ENCODE measurements at regions not wholly inside any gene's neighbourhood (a gene's known extent, or its start where the extent isn't known, plus 50 kb on each side); places are given as distances from the start of the nearest gene placed in this dataset.

DNA sequence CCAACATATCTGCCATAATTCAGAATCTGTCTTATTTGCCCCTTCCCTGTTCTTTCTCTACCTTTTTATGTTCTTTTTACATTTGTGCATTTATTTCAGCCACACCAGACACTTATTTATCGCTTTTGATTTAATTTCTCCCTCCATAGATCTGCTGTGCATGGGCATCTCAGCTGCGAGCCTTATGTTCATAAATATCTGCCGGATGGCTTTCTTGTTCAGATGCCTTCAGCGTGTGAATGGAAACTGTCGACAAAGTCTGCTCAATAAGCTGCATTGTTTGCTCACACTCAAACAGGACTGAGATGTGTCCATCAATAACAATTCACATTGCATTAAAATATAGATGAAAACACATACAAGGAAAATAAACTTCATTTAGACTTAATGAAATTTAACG, 374.6 kb upstream of the FAT3 start:
- in situ Hi-C loops (cut with MboI; ENCODE audit: low sequenced_read_pairs) = no loop called here
- no peaks in the 10 kb centered on the region for H3K4me1 ChIP-seq

GRCh38 chr11:91846649-91847048, 378.0 kb upstream of the FAT3 start:
- Histone ChIP-seq H3K4me3 (no peak overlapping the region), H3K9me3 (no peaks in the 10 kb centered on the region), H3K27me3 (ENCODE audit: low read depth) (no peaks in the 10 kb centered on the region), H3K4me1 (no peaks in the 10 kb centered on the region), H3K36me3 (replicated peaks) (no peaks in the 10 kb centered on the region)
- in situ Hi-C loops (cut with MboI; ENCODE audit: low sequenced_read_pairs) = no loop called here
- no peak for DNase-seq (ENCODE audit: low spot score in 2 of 2)

More for the DNA sequence above, 374.6 kb upstream of the FAT3 start:
- no peak for DNase-seq (ENCODE audit: low spot score in 2 of 2)
- H3K27me3 ChIP-seq (ENCODE audit: low read depth) = no peaks in the 10 kb centered on the region
- no peaks in the 10 kb centered on the region for H3K9me3 ChIP-seq
- no peak overlapping the region for H3K4me3 ChIP-seq
- H3K36me3 ChIP-seq (replicated peaks) = no peaks in the 10 kb centered on the region

- Histone ChIP-seq H3K4me1 (no peaks in the 10 kb centered on the region), H3K27me3 (ENCODE audit: low read depth) (no peaks in the 10 kb centered on the region), H3K9me3 (no peaks in the 10 kb centered on the region), H3K4me3 (no peak overlapping the region), H3K36me3 (replicated peaks) (no peaks in the 10 kb centered on the region)
- DNase-seq (ENCODE audit: low spot score in 2 of 2) = no peak
- in situ Hi-C loops (cut with MboI; ENCODE audit: low sequenced_read_pairs) = no loop called here
These were observed 378.6 kb upstream of the FAT3 start for GRCh38 chr11:91846002-91846401.

- H3K4me3 ChIP-seq = no peak overlapping the region
- H3K27me3 ChIP-seq (ENCODE audit: low read depth) = peaks cover 3% of the 10 kb centered on the region; the same call in 1 of the 2 replicates
- H3K9me3 ChIP-seq = no peaks in the 10 kb centered on the region
- in situ Hi-C loops (cut with MboI; ENCODE audit: low sequenced_read_pairs) = no loop called here
- no peaks in the 10 kb centered on the region for H3K4me1 ChIP-seq
- DNase-seq (ENCODE audit: low spot score in 2 of 2) = no peak
- H3K36me3 ChIP-seq (replicated peaks) = no peaks in the 10 kb centered on the region
These were observed 383.9 kb upstream of the FAT3 start for GRCh38 chr11:91840640-91841240.

DNA sequence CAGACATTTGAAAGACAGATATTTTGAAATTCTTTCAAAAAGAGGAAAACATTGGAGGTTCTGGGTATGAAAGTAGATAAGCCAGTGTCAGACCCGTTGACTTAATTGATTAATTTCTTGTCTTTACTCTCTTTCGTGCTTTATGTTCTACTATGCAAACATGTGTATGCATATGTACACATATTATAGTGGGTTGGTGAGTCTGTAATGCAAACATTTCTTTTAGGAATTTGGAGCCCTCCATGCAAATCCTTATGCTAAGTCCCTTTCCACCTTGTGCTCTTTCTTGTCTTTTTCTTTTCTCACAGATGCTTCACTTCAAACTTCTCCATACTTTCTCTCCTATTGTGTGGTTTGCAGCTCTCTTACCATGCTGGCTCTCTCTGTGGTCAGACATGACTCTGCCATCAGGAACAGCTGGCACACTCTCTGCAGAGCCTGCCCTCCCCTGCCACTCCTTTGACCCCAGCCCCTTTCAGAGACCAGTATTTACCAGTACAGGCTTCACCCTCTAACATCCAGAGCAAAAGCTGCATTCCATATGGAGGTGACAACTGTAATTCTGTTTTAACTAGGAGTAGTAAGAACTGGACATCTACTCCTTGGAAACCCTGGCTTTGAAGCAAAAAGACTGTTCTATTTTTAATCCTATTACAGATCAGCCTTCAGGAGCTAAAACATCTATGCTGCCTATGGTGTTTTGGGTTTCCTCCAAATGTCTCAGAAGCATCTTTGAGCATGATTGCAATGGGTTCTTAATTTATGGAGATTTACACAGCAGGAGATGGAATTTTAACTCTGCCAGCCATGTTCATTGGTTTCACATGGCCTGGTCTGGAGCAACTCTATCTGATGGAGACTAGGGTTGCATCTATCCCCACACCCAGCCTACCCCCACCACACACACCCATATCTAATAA, 386.9 kb upstream of the FAT3 start:
- H3K9me3 ChIP-seq = no peaks in the 10 kb centered on the region
- H3K36me3 ChIP-seq (replicated peaks) = no peaks in the 10 kb centered on the region
- peaks cover 3% of the 10 kb centered on the region; the same call in 1 of the 2 replicates for H3K27me3 ChIP-seq (ENCODE audit: low read depth)
- no peaks in the 10 kb centered on the region; the same call in 1 of the 2 replicates for H3K4me1 ChIP-seq
- no peak for DNase-seq (ENCODE audit: low spot score in 2 of 2)
- in situ Hi-C loops (cut with MboI; ENCODE audit: low sequenced_read_pairs) = no loop called here
- no peak overlapping the region for H3K4me3 ChIP-seq

GRCh38 chr11:91835051-91835560, 389.5 kb upstream of the FAT3 start:
- Histone ChIP-seq H3K27me3 (ENCODE audit: low read depth) (peaks cover 3% of the 10 kb centered on the region; the same call in 1 of the 2 replicates), H3K9me3 (no peaks in the 10 kb centered on the region), H3K36me3 (replicated peaks) (no peaks in the 10 kb centered on the region), H3K4me1 (no peaks in the 10 kb centered on the region; the same call in 1 of the 2 replicates), H3K4me3 (no peak overlapping the region)
- no peak for DNase-seq (ENCODE audit: low spot score in 2 of 2)
- in situ Hi-C loops (cut with MboI; ENCODE audit: low sequenced_read_pairs) = no loop called here

DNA sequence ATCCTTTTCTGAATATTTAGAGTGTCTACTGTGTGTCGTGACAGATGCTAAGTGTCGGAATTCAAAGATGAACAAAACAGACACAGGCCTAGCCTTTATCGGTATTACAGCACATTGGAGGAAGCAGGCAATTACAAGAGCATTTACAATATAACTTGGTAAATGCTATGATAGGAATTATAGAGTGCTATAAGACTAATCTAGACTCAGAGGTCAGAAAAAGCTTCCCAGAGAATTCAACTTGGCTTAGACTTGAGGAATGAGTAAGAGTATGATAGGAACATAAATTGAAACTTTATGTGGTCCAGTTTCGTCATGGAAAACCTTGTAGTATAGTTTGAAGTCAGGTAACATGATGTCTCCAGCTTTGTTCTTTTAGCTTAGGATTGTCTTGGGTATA, 395.7 kb upstream of the FAT3 start:
- Histone ChIP-seq H3K9me3 (no peaks in the 10 kb centered on the region), H3K4me3 (no peak overlapping the region), H3K4me1 (peaks cover 5% of the 10 kb centered on the region), H3K36me3 (replicated peaks) (no peaks in the 10 kb centered on the region), H3K27me3 (ENCODE audit: low read depth) (no peaks in the 10 kb centered on the region)
- in situ Hi-C loops (cut with MboI; ENCODE audit: low sequenced_read_pairs) = no loop called here
- no peak for DNase-seq (ENCODE audit: low spot score in 2 of 2)

GRCh38 chr11:91825777-91826176, 398.8 kb upstream of the FAT3 start:
- H3K27me3 ChIP-seq (ENCODE audit: low read depth) = no peaks in the 10 kb centered on the region
- H3K4me1 ChIP-seq = peaks cover 5% of the 10 kb centered on the region
- no peaks in the 10 kb centered on the region for H3K9me3 ChIP-seq
- no peaks in the 10 kb centered on the region for H3K36me3 ChIP-seq (replicated peaks)
- H3K4me3 ChIP-seq = no peak overlapping the region
- in situ Hi-C loops (cut with MboI; ENCODE audit: low sequenced_read_pairs) = no loop called here
- DNase-seq (ENCODE audit: low spot score in 2 of 2) = peak; percentile 12 to 15

DNA sequence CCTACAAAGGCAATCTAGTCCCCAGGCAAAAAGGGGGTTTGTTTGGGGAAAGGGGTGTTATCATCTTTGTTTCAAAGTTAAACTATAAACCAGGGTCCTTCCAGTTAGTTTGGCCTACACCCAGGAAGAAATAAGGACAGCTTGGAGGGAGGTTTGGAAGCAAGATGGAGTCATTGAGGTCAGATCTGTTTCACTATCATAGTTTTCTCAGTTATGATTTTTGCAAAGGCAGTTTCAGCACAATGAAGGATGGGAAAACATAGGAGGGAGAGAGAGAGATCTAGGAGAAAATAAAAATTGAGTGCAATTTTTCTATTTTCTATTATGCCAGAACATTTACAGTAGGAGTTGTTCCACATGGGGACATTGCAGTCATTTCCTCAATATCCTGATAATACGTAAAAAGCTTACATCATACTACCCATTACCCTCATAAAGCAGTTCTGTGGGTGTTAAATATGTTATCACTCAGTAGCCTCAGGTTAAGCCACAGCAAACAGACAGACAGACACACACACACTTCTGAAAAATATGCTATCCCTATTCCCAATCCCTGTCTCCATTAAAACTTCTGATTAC, 401.3 kb upstream of the FAT3 start:
- no peaks in the 10 kb centered on the region for H3K9me3 ChIP-seq
- in situ Hi-C loops (cut with MboI; ENCODE audit: low sequenced_read_pairs) = no loop called here
- no peak overlapping the region for H3K4me3 ChIP-seq
- no peak for DNase-seq (ENCODE audit: low spot score in 2 of 2)
- H3K36me3 ChIP-seq (replicated peaks) = no peaks in the 10 kb centered on the region
- no peaks in the 10 kb centered on the region for H3K27me3 ChIP-seq (ENCODE audit: low read depth)
- peaks cover 5% of the 10 kb centered on the region for H3K4me1 ChIP-seq

DNA sequence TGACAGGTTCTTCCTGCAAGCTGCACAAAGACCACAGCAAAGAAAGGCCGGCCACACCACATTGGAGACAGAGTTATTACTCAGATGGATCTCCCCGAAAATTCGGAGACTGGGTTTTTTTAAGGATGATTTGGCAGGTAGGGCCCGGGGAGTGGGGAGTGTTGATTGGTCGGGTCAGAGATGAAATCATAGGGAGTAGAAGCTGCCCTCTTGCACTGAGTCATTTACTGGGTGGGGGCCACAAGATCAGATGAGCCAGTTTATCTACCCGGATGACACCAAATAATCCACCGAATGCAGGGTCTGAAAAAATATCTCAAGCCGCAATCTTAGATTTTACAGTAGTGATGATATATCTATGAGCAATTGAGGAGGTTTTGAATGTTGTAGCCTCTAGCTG, 401.8 kb upstream of the FAT3 start:
- no peak for DNase-seq (ENCODE audit: low spot score in 2 of 2)
- Histone ChIP-seq H3K9me3 (no peaks in the 10 kb centered on the region), H3K4me1 (peaks cover 5% of the 10 kb centered on the region), H3K4me3 (no peak overlapping the region), H3K27me3 (ENCODE audit: low read depth) (no peaks in the 10 kb centered on the region), H3K36me3 (replicated peaks) (no peaks in the 10 kb centered on the region)
- in situ Hi-C loops (cut with MboI; ENCODE audit: low sequenced_read_pairs) = no loop called here

DNA sequence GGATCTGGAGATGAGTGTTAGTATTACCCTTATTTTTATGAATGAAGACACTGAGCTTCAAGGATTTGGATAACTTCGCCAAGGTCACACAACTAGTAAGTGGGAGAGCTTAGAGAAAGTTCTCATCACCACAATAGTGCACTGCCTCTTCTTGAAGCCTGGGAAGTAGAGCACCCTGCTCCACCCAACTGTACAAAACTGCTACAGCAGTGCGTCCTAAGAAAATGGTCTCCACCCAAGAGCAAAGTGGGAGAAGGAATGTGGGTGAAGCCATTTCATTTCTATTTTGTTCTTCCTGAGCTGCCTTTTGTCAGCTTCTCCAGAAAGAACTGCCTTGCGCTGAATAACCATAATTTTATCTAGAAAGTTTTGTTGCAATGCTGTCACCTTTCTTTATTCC, 403.9 kb upstream of the FAT3 start:
- no peaks in the 10 kb centered on the region for H3K4me1 ChIP-seq
- DNase-seq (ENCODE audit: low spot score in 2 of 2) = no peak
- in situ Hi-C loops (cut with MboI; ENCODE audit: low sequenced_read_pairs) = no loop called here
- no peaks in the 10 kb centered on the region for H3K36me3 ChIP-seq (replicated peaks)
- H3K27me3 ChIP-seq (ENCODE audit: low read depth) = no peaks in the 10 kb centered on the region
- no peaks in the 10 kb centered on the region for H3K9me3 ChIP-seq
- H3K4me3 ChIP-seq = no peak overlapping the region

DNA sequence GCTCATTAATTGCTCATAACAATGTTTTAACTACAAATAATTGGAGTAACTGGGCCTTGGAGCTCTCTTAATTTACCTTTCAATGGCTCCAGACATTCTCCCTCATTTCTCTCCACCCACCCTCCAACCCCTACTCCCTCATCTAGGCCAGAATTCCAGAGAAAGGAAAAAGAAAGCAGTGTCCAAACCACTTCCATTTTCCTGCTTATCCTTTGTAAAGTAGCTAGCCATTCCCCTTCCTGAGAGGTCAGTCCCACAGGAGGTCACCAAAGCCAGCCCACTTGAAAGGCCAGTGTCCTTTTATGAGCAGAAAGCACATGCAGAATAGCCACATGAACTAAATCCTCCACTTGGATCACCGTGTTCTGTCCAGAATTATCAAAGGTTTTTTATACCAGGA, 404.8 kb upstream of the FAT3 start:
- Histone ChIP-seq H3K4me3 (no peak overlapping the region), H3K36me3 (replicated peaks) (no peaks in the 10 kb centered on the region), H3K27me3 (ENCODE audit: low read depth) (no peaks in the 10 kb centered on the region), H3K9me3 (no peaks in the 10 kb centered on the region), H3K4me1 (no peaks in the 10 kb centered on the region)
- in situ Hi-C loops (cut with MboI; ENCODE audit: low sequenced_read_pairs) = no loop called here
- no peak for DNase-seq (ENCODE audit: low spot score in 2 of 2)

DNA sequence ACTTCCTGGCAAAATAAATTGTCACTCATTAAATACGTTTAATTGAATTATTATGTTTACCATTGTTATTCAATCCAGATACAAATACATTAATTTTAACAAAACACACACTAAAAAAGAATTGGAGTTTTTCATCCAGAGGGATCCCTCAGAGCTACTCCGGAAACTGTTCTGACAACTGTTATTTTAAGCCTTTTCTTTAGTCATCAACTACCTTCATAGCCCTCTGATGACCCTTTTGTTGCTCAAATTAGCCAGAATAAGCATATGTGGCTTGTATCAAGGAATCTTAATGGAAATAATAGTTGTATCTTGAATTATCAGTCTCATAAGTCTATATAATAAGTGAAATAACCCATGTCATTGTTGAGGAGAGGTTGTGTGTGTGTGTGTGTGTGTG, 405.4 kb upstream of the FAT3 start:
- Histone ChIP-seq H3K36me3 (replicated peaks) (no peaks in the 10 kb centered on the region), H3K4me1 (no peaks in the 10 kb centered on the region), H3K4me3 (no peak overlapping the region), H3K27me3 (ENCODE audit: low read depth) (no peaks in the 10 kb centered on the region), H3K9me3 (no peaks in the 10 kb centered on the region)
- in situ Hi-C loops (cut with MboI; ENCODE audit: low sequenced_read_pairs) = no loop called here
- DNase-seq (ENCODE audit: low spot score in 2 of 2) = no peak

DNA sequence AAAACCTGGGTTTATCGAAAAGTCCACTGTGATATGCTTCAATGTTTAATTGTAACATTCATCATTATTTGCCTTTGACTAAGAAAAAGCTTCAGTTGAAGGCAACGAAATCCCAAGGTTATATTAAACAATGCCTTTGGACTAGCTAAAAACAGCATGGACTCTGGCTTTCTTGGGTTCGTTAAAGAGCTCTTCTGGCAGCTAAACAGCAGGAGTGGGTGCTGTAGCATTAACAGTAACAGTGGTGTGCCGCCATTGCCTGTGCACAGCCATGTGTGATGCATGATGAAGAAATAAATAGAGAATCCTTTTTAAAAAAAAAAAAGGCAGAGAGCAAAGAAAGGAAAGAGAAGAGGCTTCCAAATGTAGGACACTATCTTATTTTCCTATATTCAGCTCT, 406.6 kb upstream of the FAT3 start:
- H3K36me3 ChIP-seq (replicated peaks) = no peaks in the 10 kb centered on the region
- DNase-seq (ENCODE audit: low spot score in 2 of 2) = no peak
- no peaks in the 10 kb centered on the region for H3K27me3 ChIP-seq (ENCODE audit: low read depth)
- H3K4me3 ChIP-seq = no peak overlapping the region
- H3K9me3 ChIP-seq = no peaks in the 10 kb centered on the region
- in situ Hi-C loops (cut with MboI; ENCODE audit: low sequenced_read_pairs) = no loop called here
- no peaks in the 10 kb centered on the region for H3K4me1 ChIP-seq

Data from HAP-1 (cell line).